Heart right ventricle (tissue), 16 donors: ENCODE measurements at regions not wholly inside any gene's neighbourhood (a gene's known extent, or its start where the extent isn't known, plus 50 kb on each side); places are given as distances from the start of the nearest gene placed in this dataset.
A peak's percentile ranks its signal among the peaks of the same experiment; 100 is the strongest.

Experiments
- ATAC-seq, 8 donors: fragments of 200-7000 bp; cut with Tn5 transposase; one replicate each; pipeline ENCODE4 v1.9.1; 2020; ENCODE audit warnings: mild to moderate bottlenecking in 8 of 8, moderate library complexity in 8 of 8, moderate number of reproducible peaks in 1 of 8
- DNase-seq, 2 donors: peaks; one replicate each; pipeline ENCODE4 v3.0.0-alpha.2; 2020
- H3K27ac ChIP-seq, 10 donors: fragments of 200-600 bp; sonication (generic) in 2 of 10; one replicate each; pipeline versions ENCODE4 v1.5.0 to v1.8.0; 2020 to 2022; ENCODE audit warnings: mild to moderate bottlenecking in 3 of 10
- H3K27me3 ChIP-seq, 7 donors: fragments of 200-600 bp; one replicate each; pipeline ENCODE4 v1.8.0; 2021 to 2022; ENCODE audit warnings: mild to moderate bottlenecking in 2 of 7
- H3K36me3 ChIP-seq, 9 donors: fragments of 200-600 bp; sonication (generic) in 1 of 9; one replicate each; pipeline versions ENCODE4 v1.5.0 to v1.8.0; 2020 to 2022; ENCODE audit warnings: mild to moderate bottlenecking in 2 of 9
- H3K4me1 ChIP-seq, 9 donors: fragments of 200-600 bp; sonication (generic) in 1 of 9; one replicate each; pipeline versions ENCODE4 v1.5.0 to v1.8.0; 2020 to 2022; ENCODE audit warnings: mild to moderate bottlenecking in 4 of 9
- H3K4me3 ChIP-seq, 10 donors: fragments of 200-600 bp; sonication (generic) in 2 of 10; one replicate each; pipeline versions ENCODE4 v1.5.0 to v1.8.0; 2020 to 2022; ENCODE audit warnings: mild to moderate bottlenecking in 7 of 10, moderate library complexity in 2 of 10
- H3K9me3 ChIP-seq, 11 donors: fragments of 200-600 bp in 10 of 11; sonication (generic) in 2 of 11; one replicate each; pipeline versions ENCODE4 v1.5.0 to v1.8.0; 2013 to 2022; ENCODE audit warnings: mild to moderate bottlenecking in 2 of 11, control low read depth in 1 of 11, moderate library complexity in 1 of 11
- WGBS, 2 donors: extraction: QIAGEN DNeasy Blood & Tissue Kit; methylation state at CpG; one replicate each; pipeline ENCODE4 v1.1.7; 2013; ENCODE audit warnings: inconsistent platforms in 1 of 2; 5-methylcytosine and 5-hydroxymethylcytosine counted together
- intact Hi-C, 10 donors: fragments of 100-400 bp; cut with DNase I; formaldehyde crosslinking; loops; one replicate each; pipeline versions ENCODE4 v1.11.1 to v1.14.2; 2022
- TF ChIP-seq, protein P1 (sequence below), 9 donors: fragments of 200-600 bp; sonication (generic) in 2 of 9; IDR thresholded peaks; one replicate each; pipeline versions ENCODE4 v1.5.0 to v1.8.0; 2021 to 2022; ENCODE audit warnings: antibody characterized with exemption in 9 of 9, mild to moderate bottlenecking in 5 of 9, moderate library complexity in 1 of 9
- donor health status: Arrhythmogenic right ventricular cardiomyopathy.
- donor health status: ischemic (EF 13 %, LVEDD 7.1; RV severe dilation, severe dysfunction).
- donor health status: healthy with polysubstance abuse.
- donor health status: DM: no; HTN: yes; CAD: no.
- donor health status: DM: no; HTN: no; CAD: no.
- donor health status: ischemic (EF 25% LVEDD 6.9; RV normal size, moderate dysfunction).
- donor health status: ischemic (EF 25% LVEDD 5.7; RV mildly dilated, moderate dysfunction).
- donor health status: healthy.
- donor health status: DM: yes; HTN: yes; CAD: no.
- donor health status: Ischemic cardiomyopathy.
- donor health status: ischemic (EF 35%, LVEDD 5.7; RV mildly dilated, moderate dysfunction).
- donor health status: nonischemic (EF 11% LVEDD 7.7; RV severe dilation, severe dysfunction).
- donor health status: DM: yes; HTN: yes; CAD: no.
- donor health status: PGD.
- donor health status: ischemic (EF 29% LVEDD 5.4; RV normal size, mild dysfunction).
- donor health status: nonischemic (EF 23%, LVEDD 6.1; RV moderate dilation, normal function).

DNA sequence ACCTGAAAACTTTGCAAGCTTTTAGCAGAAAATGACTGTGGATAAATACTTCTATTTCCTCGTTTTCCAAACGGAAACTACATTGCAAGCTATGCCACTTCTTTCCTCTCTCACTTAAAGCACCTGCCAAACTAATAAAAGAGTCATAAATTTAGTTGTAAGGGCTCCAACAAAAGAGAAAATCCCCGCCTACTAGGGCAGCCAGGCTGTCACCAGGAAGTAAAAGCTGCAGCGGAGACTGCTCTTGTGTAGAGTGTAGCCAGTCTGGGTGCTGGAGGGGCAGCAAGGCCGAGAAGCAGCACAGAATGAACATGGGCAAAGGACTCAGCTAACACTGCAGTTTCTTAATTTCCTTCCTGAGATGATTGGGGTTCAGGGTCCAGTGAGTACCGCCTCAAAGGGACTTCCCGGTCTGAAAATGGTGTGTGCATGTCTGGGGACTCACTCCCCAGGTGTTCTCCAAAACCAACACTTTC, 89.3 kb upstream of the MAML3 start:
- WGBS, 2 donors, result 49 to 61% methylated on average over 7 of the region's 7 CpGs
- Histone ChIP-seq H3K27me3 (no peaks in the 10 kb centered on the region), H3K4me3 (peak overlapping the region in 1 of 10 donors; percentile 1), H3K9me3 (no peaks in the 10 kb centered on the region), H3K36me3 (no peaks in the 10 kb centered on the region), H3K27ac (peak overlapping the region in 6 of 10 donors; percentile 4 to 61 (median 50)), H3K4me1 (peaks cover 4 to 39% (median 19%) of the 10 kb centered on the region in 9 donors)
- TF ChIP-seq, protein P1, sequence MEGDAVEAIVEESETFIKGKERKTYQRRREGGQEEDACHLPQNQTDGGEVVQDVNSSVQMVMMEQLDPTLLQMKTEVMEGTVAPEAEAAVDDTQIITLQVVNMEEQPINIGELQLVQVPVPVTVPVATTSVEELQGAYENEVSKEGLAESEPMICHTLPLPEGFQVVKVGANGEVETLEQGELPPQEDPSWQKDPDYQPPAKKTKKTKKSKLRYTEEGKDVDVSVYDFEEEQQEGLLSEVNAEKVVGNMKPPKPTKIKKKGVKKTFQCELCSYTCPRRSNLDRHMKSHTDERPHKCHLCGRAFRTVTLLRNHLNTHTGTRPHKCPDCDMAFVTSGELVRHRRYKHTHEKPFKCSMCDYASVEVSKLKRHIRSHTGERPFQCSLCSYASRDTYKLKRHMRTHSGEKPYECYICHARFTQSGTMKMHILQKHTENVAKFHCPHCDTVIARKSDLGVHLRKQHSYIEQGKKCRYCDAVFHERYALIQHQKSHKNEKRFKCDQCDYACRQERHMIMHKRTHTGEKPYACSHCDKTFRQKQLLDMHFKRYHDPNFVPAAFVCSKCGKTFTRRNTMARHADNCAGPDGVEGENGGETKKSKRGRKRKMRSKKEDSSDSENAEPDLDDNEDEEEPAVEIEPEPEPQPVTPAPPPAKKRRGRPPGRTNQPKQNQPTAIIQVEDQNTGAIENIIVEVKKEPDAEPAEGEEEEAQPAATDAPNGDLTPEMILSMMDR (IDR thresholded peaks at IDR 0.05), result no peak
- peak in 1 of 8 donors; percentile 37 for ATAC-seq
- no peak for DNase-seq
- intact Hi-C loops, result no loop called here

DNA sequence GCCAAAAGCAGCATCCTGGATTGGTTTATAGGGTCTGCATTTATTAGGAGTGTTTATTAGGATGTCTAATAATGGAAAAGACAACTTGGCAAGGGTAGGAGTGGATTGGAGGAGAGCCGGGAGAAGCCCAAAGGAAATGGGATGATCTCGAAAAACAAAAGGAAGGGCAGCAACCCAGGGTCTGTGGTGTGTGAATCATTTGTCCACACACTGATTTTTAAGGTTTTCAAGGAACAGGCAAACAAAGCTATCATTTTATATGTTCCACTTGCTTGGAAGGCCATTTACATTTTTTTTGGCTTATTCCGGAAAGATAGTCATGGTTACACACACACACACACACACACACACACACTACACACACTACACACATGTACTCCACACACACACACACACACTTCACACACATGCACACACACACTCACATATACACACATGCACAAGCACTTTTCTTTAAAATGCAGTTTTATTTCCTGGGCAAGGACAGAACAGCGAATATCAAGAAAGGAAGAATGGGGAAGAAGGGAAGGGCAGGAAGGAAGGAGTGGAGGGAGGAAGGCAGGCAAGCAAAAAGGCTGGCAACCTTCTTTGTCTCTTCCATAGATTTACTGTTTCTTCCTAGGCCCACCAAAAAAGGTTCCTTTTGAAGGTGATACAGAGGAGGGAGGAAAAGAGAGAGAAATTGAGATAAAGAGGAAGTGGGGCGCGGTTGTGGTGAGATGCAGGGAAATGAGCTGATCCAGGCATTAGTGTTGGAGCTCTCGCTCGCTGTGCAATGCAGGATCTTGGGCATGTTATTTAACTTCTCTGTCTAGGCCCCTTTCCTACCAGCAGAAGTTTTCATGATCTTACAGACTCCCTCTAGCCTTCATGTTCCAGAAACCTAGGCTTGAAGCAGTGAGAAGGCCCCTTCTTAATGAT, 88.6 kb upstream of the MAML3 start:
- Histone ChIP-seq H3K4me3 (no peak overlapping the region), H3K4me1 (peaks cover 6 to 46% (median 26%) of the 10 kb centered on the region in 9 donors), H3K27ac (peak overlapping the region in 6 of 10 donors; percentile 4 to 61 (median 50)), H3K9me3 (no peaks in the 10 kb centered on the region), H3K27me3 (no peaks in the 10 kb centered on the region), H3K36me3 (no peaks in the 10 kb centered on the region)
- DNase-seq (no peak), ATAC-seq (no peak)
- TF ChIP-seq, protein P1 (IDR thresholded peaks at IDR 0.05), result no peak
- 71 to 78% methylated on average over 8 of the region's 8 CpGs for WGBS, 2 donors
- intact Hi-C loops, result no loop called here

DNA sequence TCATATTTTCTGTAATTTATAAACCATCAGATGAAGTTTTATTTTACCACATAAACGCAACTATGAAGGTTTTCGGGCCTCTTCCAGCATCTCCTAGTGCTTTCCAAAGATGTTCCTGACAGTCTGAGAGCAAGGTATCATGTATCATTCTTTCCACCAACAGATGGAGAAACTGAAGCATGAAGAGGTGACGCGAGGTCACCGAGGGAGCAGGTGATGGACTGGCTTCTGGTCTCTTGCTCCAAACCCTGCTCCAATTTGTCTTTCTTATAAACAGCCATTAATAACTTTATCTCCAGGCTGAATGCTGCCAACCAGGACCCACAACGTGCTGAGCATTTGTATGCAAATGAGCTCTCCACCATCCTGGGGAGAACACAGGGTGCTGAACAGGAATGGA, 86.3 kb upstream of the MAML3 start:
- no peaks in the 10 kb centered on the region for H3K36me3 ChIP-seq
- intact Hi-C loops, result no loop called here
- TF ChIP-seq, protein P1 (IDR thresholded peaks at IDR 0.05), result no peak
- peaks cover 10 to 61% (median 38%) of the 10 kb centered on the region in 9 donors for H3K4me1 ChIP-seq
- DNase-seq, result no peak
- H3K27ac ChIP-seq, result no peak overlapping the region
- no peak for ATAC-seq
- 87 to 88% methylated on average over 6 of the region's 6 CpGs for WGBS, 2 donors
- H3K4me3 ChIP-seq, result no peak overlapping the region
- no peaks in the 10 kb centered on the region for H3K9me3 ChIP-seq
- H3K27me3 ChIP-seq, result no peaks in the 10 kb centered on the region

DNA sequence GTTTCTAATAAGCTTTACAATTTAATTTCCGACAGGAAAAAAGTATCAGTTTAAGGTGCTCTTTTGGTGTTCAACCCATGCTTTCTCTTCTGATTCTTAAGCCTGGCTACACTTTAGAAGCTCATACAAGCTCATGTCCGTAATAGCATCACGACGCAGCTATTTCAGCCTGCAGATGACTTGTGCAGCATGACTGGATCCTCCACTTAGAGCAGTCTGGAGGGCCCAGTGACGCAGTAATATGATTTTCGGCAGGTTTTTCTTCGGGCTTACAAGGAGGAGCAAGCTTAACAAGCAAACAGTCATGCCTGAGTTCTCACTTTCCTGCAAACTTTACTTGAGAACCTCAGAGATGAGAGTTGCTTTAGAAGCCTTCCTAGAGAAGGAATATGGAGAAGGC, 85.3 kb upstream of the MAML3 start:
- H3K36me3 ChIP-seq, result no peaks in the 10 kb centered on the region
- H3K27ac ChIP-seq, result peak overlapping the region in 2 of 10 donors; percentile 86 to 92
- no peaks in the 10 kb centered on the region for H3K9me3 ChIP-seq
- ATAC-seq (no peak), DNase-seq (no peak)
- no peaks in the 10 kb centered on the region for H3K27me3 ChIP-seq
- intact Hi-C loops, result loop anchor here in 5 of 10 donors (2.0 to 5.0 kb wide), 3 partner anchors 82 to 89 kb away; partner anchors contain the start of gene MAML3 (in 3 of the 5)
- TF ChIP-seq, protein P1 (IDR thresholded peaks at IDR 0.05), result no peak
- peaks cover 10 to 61% (median 38%) of the 10 kb centered on the region in 9 donors for H3K4me1 ChIP-seq
- H3K4me3 ChIP-seq, result no peak overlapping the region
- 80 to 82% methylated on average over 7 of the region's 7 CpGs for WGBS, 2 donors
